ENCODE measurements at regions not wholly inside any gene's neighbourhood (a gene's known extent, or its start where the extent isn't known, plus 50 kb on each side); places are given as distances from the start of the nearest gene placed in this dataset.

DNA sequence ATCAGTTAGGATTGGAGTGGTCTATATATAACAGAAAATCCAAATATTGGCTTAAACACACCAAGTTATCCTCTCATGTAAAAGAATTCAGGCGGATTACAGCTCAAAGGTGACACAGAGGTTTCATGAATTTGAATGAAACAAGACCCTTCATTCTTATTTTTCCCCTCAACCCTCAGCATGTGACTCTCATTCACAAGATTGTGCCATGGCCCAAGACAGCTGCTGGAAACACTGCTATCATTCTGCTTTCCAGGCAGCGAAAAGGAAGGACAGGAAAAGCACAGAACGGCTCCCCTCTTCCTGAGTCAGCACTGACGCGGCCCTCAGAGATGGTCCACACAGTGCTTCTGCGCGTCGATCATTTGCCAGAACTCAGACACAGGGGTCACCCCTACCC, 891.0 kb upstream of the FRG1 start:
- TF ChIP-seq, protein P1, sequence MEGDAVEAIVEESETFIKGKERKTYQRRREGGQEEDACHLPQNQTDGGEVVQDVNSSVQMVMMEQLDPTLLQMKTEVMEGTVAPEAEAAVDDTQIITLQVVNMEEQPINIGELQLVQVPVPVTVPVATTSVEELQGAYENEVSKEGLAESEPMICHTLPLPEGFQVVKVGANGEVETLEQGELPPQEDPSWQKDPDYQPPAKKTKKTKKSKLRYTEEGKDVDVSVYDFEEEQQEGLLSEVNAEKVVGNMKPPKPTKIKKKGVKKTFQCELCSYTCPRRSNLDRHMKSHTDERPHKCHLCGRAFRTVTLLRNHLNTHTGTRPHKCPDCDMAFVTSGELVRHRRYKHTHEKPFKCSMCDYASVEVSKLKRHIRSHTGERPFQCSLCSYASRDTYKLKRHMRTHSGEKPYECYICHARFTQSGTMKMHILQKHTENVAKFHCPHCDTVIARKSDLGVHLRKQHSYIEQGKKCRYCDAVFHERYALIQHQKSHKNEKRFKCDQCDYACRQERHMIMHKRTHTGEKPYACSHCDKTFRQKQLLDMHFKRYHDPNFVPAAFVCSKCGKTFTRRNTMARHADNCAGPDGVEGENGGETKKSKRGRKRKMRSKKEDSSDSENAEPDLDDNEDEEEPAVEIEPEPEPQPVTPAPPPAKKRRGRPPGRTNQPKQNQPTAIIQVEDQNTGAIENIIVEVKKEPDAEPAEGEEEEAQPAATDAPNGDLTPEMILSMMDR (IDR thresholded peaks at IDR 0.05) = no peak
- TF ChIP-seq POLR2A (IDR thresholded peaks at IDR 0.05) = no peak

Measured in thyroid gland (tissue), 4 donors.